A549 (cell line): ENCODE measurements at regions not wholly inside any gene's neighbourhood (a gene's known extent, or its start where the extent isn't known, plus 50 kb on each side); places are given as distances from the start of the nearest gene placed in this dataset.

Experiments
- ATAC-seq, 2 experiments: fragments of 200-7000 bp in 1 of 2; fragments of >200 bp in 1 of 2; cut with Nextera tagmentation in 1 of 2; cut with Tn5 transposase in 1 of 2; 3 replicates each; pipeline versions ENCODE4 v1.8.0 to v1.9.1; 2018 to 2020; ENCODE audit warnings: mild to moderate bottlenecking in 1 of 2, moderate library complexity in 1 of 2
- CTCF ChIA-PET: fragments of 300-600 bp; sonication (Branson Sonifier 250); formaldehyde crosslinking; extraction: SDS; loops from one replicate; lab custom pipeline; 2021; ENCODE audit warnings: antibody characterized with exemption, inconsistent platforms; lab: Yijun Ruan, JAX
- POLR2A ChIA-PET: fragments of 350-600 bp; formaldehyde crosslinking; extraction: SDS; loops from one replicate; lab custom pipeline; 2021; ENCODE audit warnings: antibody characterized with exemption, inconsistent platforms; lab: Yijun Ruan, JAX
- DNase-seq, 2 experiments: peaks; one replicate each; pipeline versions ENCODE4 v3.0.0 to v3.0.0-alpha.2; 2011 to 2016; ENCODE audit warnings: low read depth in 1 of 2, low spot score in 1 of 2
- FAIRE-seq: peaks from 2 replicates; lab custom pipeline; 2011; peaks lifted over from hg19 to GRCh38; lab: Jason Lieb, UNC
- H3K27ac ChIP-seq, 2 experiments: fragments of >200 bp; sonication (Bioruptor Twin); formaldehyde crosslinking; 3 replicates each; pipeline ENCODE4 v1.5.1; 2016 to 2017
- H3K4me1 ChIP-seq: fragments of >200 bp; sonication (Bioruptor Twin); formaldehyde crosslinking; 3 replicates; pipeline ENCODE4 v1.6.1; 2016
- H3K4me2 ChIP-seq: fragments of >200 bp; sonication (Bioruptor Twin); formaldehyde crosslinking; 3 replicates; pipeline ENCODE4 v1.6.1; 2016
- H3K4me3 ChIP-seq: fragments of >200 bp; sonication (Bioruptor Twin); formaldehyde crosslinking; 3 replicates; pipeline ENCODE4 v1.5.1; 2016
- H3K9me3 ChIP-seq: fragments of >200 bp; sonication (Bioruptor Twin); formaldehyde crosslinking; 3 replicates; pipeline ENCODE4 v1.6.1; 2016
- CEBPB ChIP-seq, 2 experiments: fragments of >200 bp in 1 of 2; sonication (Bioruptor Twin) in 1 of 2; formaldehyde crosslinking in 1 of 2; IDR thresholded peaks; 2 replicates each; pipeline ENCODE4 v1.6.1; 2012 to 2016
- CTCF ChIP-seq: fragments of >200 bp; sonication (Bioruptor Twin); formaldehyde crosslinking; IDR thresholded peaks from 3 replicates; pipeline ENCODE4 v1.5.1; 2016
- EP300 ChIP-seq, 2 experiments: fragments of >200 bp; sonication (Bioruptor Twin); formaldehyde crosslinking; IDR thresholded peaks; 2 replicates in 1 of 2; 3 replicates in 1 of 2; pipeline ENCODE4 v1.6.1; 2016 to 2017
- FOSL2 ChIP-seq, 2 experiments: fragments of 450-650 bp in 1 of 2; fragments of >200 bp in 1 of 2; sonication (Bioruptor Twin) in 1 of 2; formaldehyde crosslinking; IDR thresholded peaks; 2 replicates each; pipeline versions ENCODE4 v1.5.0 to v1.6.1; 2016 to 2020; ENCODE audit warnings: mild to moderate bottlenecking in 1 of 2, moderate library complexity in 1 of 2
- GATA3 ChIP-seq: IDR thresholded peaks from 2 replicates; pipeline ENCODE4 v1.6.1; 2012; ENCODE audit warnings: borderline replicate concordance
- HES2 ChIP-seq: fragments of >200 bp; sonication (Bioruptor Twin); formaldehyde crosslinking; IDR thresholded peaks from 2 replicates; pipeline ENCODE4 v1.6.1; 2016
- HMGXB4 ChIP-seq: fragments of 250-450 bp; sonication (Bioruptor Pico); IDR thresholded peaks from 2 replicates; pipeline ENCODE4 v1.5.0; 2021; ENCODE audit warnings: mild to moderate bottlenecking, moderate library complexity, borderline replicate concordance
- HOXB13 ChIP-seq: fragments of 250-450 bp; sonication (Bioruptor Pico); IDR thresholded peaks from 2 replicates; pipeline ENCODE4 v1.5.0; 2020; ENCODE audit warnings: low read depth, mild to moderate bottlenecking, moderate library complexity
- JUNB ChIP-seq: fragments of >200 bp; sonication (Bioruptor Twin); formaldehyde crosslinking; IDR thresholded peaks from 2 replicates; pipeline ENCODE4 v1.6.1; 2016
- MAFK ChIP-seq: fragments of 450-650 bp; IDR thresholded peaks from 2 replicates; pipeline ENCODE4 v1.6.1; 2014; ENCODE audit not compliant: partially characterized antibody
- MYC ChIP-seq: IDR thresholded peaks from 2 replicates; pipeline ENCODE4 v1.6.1; 2012; ENCODE audit warnings: mild to moderate bottlenecking, inconsistent platforms, low read length, improper control_type of control experiment, borderline replicate concordance
- NFE2L2 ChIP-seq: fragments of 150-350 bp; conservative IDR thresholded peaks from 2 replicates; pipeline ENCODE4 v1.6.1; 2014; ENCODE audit warnings: low read length
- NR3C1 ChIP-seq: fragments of >200 bp; sonication (Bioruptor Twin); formaldehyde crosslinking; IDR thresholded peaks from 3 replicates; pipeline ENCODE4 v1.6.1; 2017
- PHF8 ChIP-seq: fragments of 200-600 bp; sonication (generic); IDR thresholded peaks from 2 replicates; pipeline ENCODE4 v1.6.1; 2016; ENCODE audit warnings: low read depth, mild to moderate bottlenecking, antibody characterized with exemption, moderate library complexity, borderline replicate concordance
- POLR2A ChIP-seq: IDR thresholded peaks from 2 replicates; pipeline ENCODE4 v1.6.1; 2012; ENCODE audit warnings: mild to moderate bottlenecking, low read length
- RAD21 ChIP-seq, 2 experiments: fragments of >200 bp in 1 of 2; sonication (Bioruptor Twin) in 1 of 2; formaldehyde crosslinking in 1 of 2; IDR thresholded peaks in 1 of 2; conservative IDR thresholded peaks in 1 of 2; 2 replicates in 1 of 2; 3 replicates in 1 of 2; pipeline ENCODE4 v1.6.1; 2012 to 2018; ENCODE audit warnings: inconsistent platforms in 1 of 2
- RCOR1 ChIP-seq: fragments of 150-350 bp; IDR thresholded peaks from 2 replicates; pipeline ENCODE4 v1.6.1; 2014; ENCODE audit warnings: antibody characterized with exemption, low read length, low read depth
- TFCP2L1 ChIP-seq: fragments of 250-450 bp; sonication (Bioruptor Pico); IDR thresholded peaks from 2 replicates; pipeline ENCODE4 v1.5.0; 2021; ENCODE audit warnings: mild to moderate bottlenecking
- ZC3H11A ChIP-seq: fragments of 450-650 bp; IDR thresholded peaks from 2 replicates; pipeline ENCODE4 v1.6.1; 2014; ENCODE audit warnings: antibody characterized with exemption, mild to moderate bottlenecking
- WGBS: methylation state at CpG from one replicate; pipeline ENCODE4 v1.1.6; 2017; ENCODE audit errors: missing lambda C conversion rate; 5-methylcytosine and 5-hydroxymethylcytosine counted together
- TF ChIP-seq, protein P1 (sequence below): IDR thresholded peaks from 2 replicates; pipeline ENCODE4 v1.6.1; 2012; ENCODE audit warnings: low read depth, borderline replicate concordance

- Histone ChIP-seq H3K9me3 (no peaks in the 10 kb centered on the region), H3K4me1 (0 out of 3 replicates have a peak, but pooled peaks cover 4% of the 10 kb centered on the region), H3K4me3 (no peak overlapping the region), H3K4me2 (no peak overlapping the region), H3K27ac (no peak overlapping the region)
- ATAC-seq (peak in 1 of 2 experiments; percentile 48; a peak in 2 of 6 replicates), FAIRE-seq (no peak), DNase-seq (peak; percentile 8 to 19)
- TF ChIP-seq MYC (no peak), HMGXB4 (no peak), ZC3H11A (no peak), RCOR1 (no peak), GATA3 (no peak), RAD21 (conservative IDR thresholded peaks at IDR 0.05 in 1 of 2, IDR thresholded peaks at IDR 0.05 in 1 of 2) (no peak), PHF8 (no peak), TFCP2L1 (CRISPR knock-in tag) (no peak), MAFK (no peak), JUNB (no peak), HES2 (no peak), HOXB13 (no peak), NFE2L2 (no peak), NR3C1 (no peak)
- TF ChIP-seq, protein P1, sequence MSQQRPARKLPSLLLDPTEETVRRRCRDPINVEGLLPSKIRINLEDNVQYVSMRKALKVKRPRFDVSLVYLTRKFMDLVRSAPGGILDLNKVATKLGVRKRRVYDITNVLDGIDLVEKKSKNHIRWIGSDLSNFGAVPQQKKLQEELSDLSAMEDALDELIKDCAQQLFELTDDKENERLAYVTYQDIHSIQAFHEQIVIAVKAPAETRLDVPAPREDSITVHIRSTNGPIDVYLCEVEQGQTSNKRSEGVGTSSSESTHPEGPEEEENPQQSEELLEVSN = no peak
- ChIA-PET POLR2A (no interaction called here), CTCF (interaction anchor here (0.6 to 1.2 kb wide), 5 partner anchors 20 to 1326 kb away, joined by 3 to 5 read pairs (median 3); no protein-coding TSS in a partner anchor)
- WGBS = 39% methylated on average over 5 of the region's 5 CpGs
Measured at GRCh38 chr14:35985474-35986218, 159.5 kb downstream of the BRMS1L start.

DNA sequence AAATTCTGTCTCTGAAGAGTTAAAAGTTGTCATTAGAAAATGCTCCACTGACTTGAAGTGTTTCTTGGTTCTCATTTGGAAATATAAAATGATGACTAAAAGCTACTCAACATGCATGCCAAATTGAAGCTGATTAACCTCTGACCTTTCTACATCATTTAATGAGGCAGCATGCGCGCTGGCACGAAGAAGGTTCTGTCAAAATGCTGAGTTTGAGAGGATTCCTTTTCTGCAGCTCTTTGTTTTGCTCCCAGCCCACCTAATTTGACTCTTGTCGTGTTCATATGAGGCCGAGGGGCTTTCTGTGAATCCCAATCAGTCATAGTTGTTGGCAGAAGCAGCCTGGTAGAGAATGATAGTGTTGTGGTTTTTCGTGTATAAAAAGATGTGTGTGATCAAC, 153.4 kb downstream of the BRMS1L start:
- TF ChIP-seq ZC3H11A = no peak
- no peak for TF ChIP-seq HES2
- TF ChIP-seq JUNB = no peak
- TF ChIP-seq FOSL2 (IDR thresholded peaks at IDR 0.05) = no peak
- TF ChIP-seq FOSL2 (CRISPR knock-in tag; IDR thresholded peaks at IDR 0.05) = no peak
- TF ChIP-seq HOXB13 = no peak
- TF ChIP-seq POLR2A = no peak
- TF ChIP-seq CEBPB (IDR thresholded peaks at IDR 0.05) = no peak
- TF ChIP-seq EP300 (IDR thresholded peaks at IDR 0.05) = no peak
- TF ChIP-seq MYC = no peak
- no peak for TF ChIP-seq CTCF
- POLR2A ChIA-PET = no interaction called here
- DNase-seq (no peak), ATAC-seq (no peak), FAIRE-seq (no peak)
- CTCF ChIA-PET = interaction anchor here (1.0 to 1.3 kb wide), 2 partner anchors 14 to 91 kb away, joined by 3 read pairs; no protein-coding TSS in a partner anchor
- no peak overlapping the region for H3K4me2 ChIP-seq
- no peak overlapping the region for H3K4me3 ChIP-seq
- H3K9me3 ChIP-seq = no peaks in the 10 kb centered on the region
- no peaks in the 10 kb centered on the region for H3K4me1 ChIP-seq
- H3K27ac ChIP-seq = no peak overlapping the region
- WGBS = 71% methylated on average over 6 of the region's 6 CpGs
